B cell (primary cell): ENCODE measurements at regions not wholly inside any gene's neighbourhood (a gene's known extent, or its start where the extent isn't known, plus 50 kb on each side); places are given as distances from the start of the nearest gene placed in this dataset.

ENCODE experiments used
- ATAC-seq: fragments of 200-7000 bp; cut with Tn5 transposase; one replicate; pipeline ENCODE4 v1.10.0; 2021; ENCODE audit warnings: low read depth, mild to moderate bottlenecking, moderate number of reproducible peaks, moderate library complexity
- CTCF ChIA-PET: fragments of 350-600 bp; sonication (Branson Sonifier 250); formaldehyde crosslinking; loops from one replicate; lab custom pipeline; 2021; ENCODE audit warnings: antibody characterized with exemption, inconsistent platforms; lab: Charles Lee
- POLR2A ChIA-PET: fragments of 350-600 bp; sonication (Branson Sonifier 250); formaldehyde crosslinking; loops from one replicate; lab custom pipeline; 2021; ENCODE audit warnings: antibody characterized with exemption; lab: Charles Lee
- DNase-seq: peaks from one replicate; pipeline ENCODE4 v3.0.0; 2013
- H2AFZ ChIP-seq: 2 replicates; pipeline ENCODE4 v1.6.1; 2012; ENCODE audit warnings: mild to moderate bottlenecking, low read depth, low read length; ENCODE audit not compliant: insufficient read depth, poor library complexity, severe bottlenecking
- H3K27ac ChIP-seq, 2 donors: 1 replicate in 1 of 2; 2 replicates in 1 of 2; pipeline ENCODE4 v1.5.1; 2012 to 2013; ENCODE audit warnings: low read length in 2 of 2, mild to moderate bottlenecking in 2 of 2, moderate library complexity in 1 of 2
- H3K27me3 ChIP-seq, 4 experiments: fragments of 200-600 bp in 1 of 4; sonication (generic) in 1 of 4; replicated peaks in 1 of 4; 1 replicate in 2 of 4; 2 replicates in 2 of 4; pipeline versions ENCODE4 v1.6.1 to v1.7.0; 2013 to 2016; ENCODE audit warnings: low read length in 3 of 4, mild to moderate bottlenecking in 2 of 4, mixed read lengths in 1 of 4, moderate library complexity in 1 of 4; ENCODE audit not compliant: insufficient read depth in 4 of 4, control insufficient read depth in 3 of 4; ENCODE audit errors: control extremely low read depth in 1 of 4
- H3K36me3 ChIP-seq, 2 experiments: replicated peaks in 1 of 2; 1 replicate in 1 of 2; 2 replicates in 1 of 2; pipeline versions ENCODE4 v1.6.1 to v1.7.1; 2013; ENCODE audit warnings: low read length in 1 of 2; ENCODE audit not compliant: insufficient read depth in 2 of 2, control insufficient read depth in 1 of 2; ENCODE audit errors: control extremely low read depth in 1 of 2, extremely low read depth in 1 of 2
- H3K4me1 ChIP-seq, 2 donors: fragments of 200-600 bp in 1 of 2; sonication (generic) in 1 of 2; 1 replicate in 1 of 2; 2 replicates in 1 of 2; pipeline versions ENCODE4 v1.5.1 to v1.6.1; 2013 to 2017; ENCODE audit warnings: low read length in 2 of 2; ENCODE audit not compliant: control insufficient read depth in 2 of 2, insufficient read depth in 2 of 2
- H3K4me2 ChIP-seq: replicated peaks from 2 replicates; pipeline ENCODE3; 2012; ENCODE audit warnings: mild to moderate bottlenecking, low read depth, low read length; ENCODE audit not compliant: poor library complexity, severe bottlenecking
- H3K4me3 ChIP-seq, 5 experiments: fragments of 200-600 bp in 1 of 5; sonication (generic) in 1 of 5; 1 replicate in 3 of 5; 2 replicates in 2 of 5; pipeline versions ENCODE4 v1.5.1 to v1.7.0; 2011 to 2016; ENCODE audit warnings: low read length in 4 of 5, mild to moderate bottlenecking in 4 of 5, low read depth in 2 of 5, control low read depth in 1 of 5, moderate library complexity in 1 of 5; ENCODE audit not compliant: insufficient read depth in 1 of 5; ENCODE audit errors: control extremely low read depth in 1 of 5, extremely low read depth in 1 of 5
- H3K79me2 ChIP-seq: fragments of 200-600 bp; sonication (generic); one replicate; pipeline ENCODE4 v1.6.0; 2016; ENCODE audit warnings: low read length; ENCODE audit not compliant: control insufficient read depth, insufficient read depth
- H3K9ac ChIP-seq: fragments of 200-600 bp; sonication (generic); 2 replicates; pipeline ENCODE4 v1.6.1; 2017; ENCODE audit warnings: mild to moderate bottlenecking, low read length, moderate library complexity
- H3K9me3 ChIP-seq, 3 donors: one replicate each; pipeline versions ENCODE4 v1.6.1 to v1.7.1; 2013; ENCODE audit warnings: low read length in 2 of 3; ENCODE audit not compliant: control insufficient read depth in 2 of 3, insufficient read depth in 1 of 3; ENCODE audit errors: control extremely low read depth in 1 of 3
- H4K20me1 ChIP-seq: 2 replicates; pipeline ENCODE4 v1.6.0; 2012; ENCODE audit warnings: mild to moderate bottlenecking, low read length; ENCODE audit not compliant: insufficient read depth, control insufficient read depth, poor library complexity, severe bottlenecking
- H3K27ac Mint-ChIP-seq: one replicate; pipeline ENCODE4 v1.8.0; 2021; ENCODE audit warnings: mixed read lengths
- H3K27me3 Mint-ChIP-seq: one replicate; pipeline ENCODE4 v1.8.0; 2021; ENCODE audit warnings: mixed read lengths
- H3K4me1 Mint-ChIP-seq: one replicate; pipeline ENCODE4 v1.8.0; 2021; ENCODE audit warnings: mixed read lengths
- H3K4me3 Mint-ChIP-seq: one replicate; pipeline ENCODE4 v1.8.0; 2021; ENCODE audit warnings: mixed read lengths
- H3K9me3 Mint-ChIP-seq: one replicate; pipeline ENCODE4 v1.8.0; 2022; ENCODE audit warnings: mixed read lengths; ENCODE audit not compliant: insufficient read depth
- CTCF ChIP-seq: fragments of 200-600 bp; IDR thresholded peaks from one replicate; pipeline ENCODE4 v1.8.0; 2022; ENCODE audit warnings: antibody characterized with exemption, mild to moderate bottlenecking
- EZH2 ChIP-seq: IDR thresholded peaks from 2 replicates; pipeline ENCODE4 v1.6.1; 2012; ENCODE audit warnings: borderline replicate concordance, low read depth, mild to moderate bottlenecking, moderate library complexity, low read length; ENCODE audit not compliant: insufficient read depth, poor library complexity, severe bottlenecking
- WGBS: methylation state at CpG from one replicate; pipeline ENCODE4 v1.1.5; 2013; ENCODE audit warnings: missing lambda C conversion rate; ENCODE audit not compliant: insufficient coverage; 5-methylcytosine and 5-hydroxymethylcytosine counted together
- intact Hi-C: fragments of 100-400 bp; cut with micrococcal nuclease; formaldehyde crosslinking; loops from one replicate; pipeline ENCODE4 v1.10.0; 2022

GRCh38 chr2:176483901-176484568 is 214.8 kb downstream of the MTX2 start:
- Mint-ChIP-seq H3K4me1 (no peaks in the 10 kb centered on the region), H3K27ac (no peak overlapping the region), H3K9me3 (no peaks in the 10 kb centered on the region), H3K4me3 (no peak overlapping the region), H3K27me3 (peaks cover 34% of the 10 kb centered on the region)
- Histone ChIP-seq H3K4me2 (no peak overlapping the region), H3K9me3 (peaks cover 0 to 2% (median 0%) of the 10 kb centered on the region in 3 donors), H3K27me3 (peaks cover 0 to 9% (median 3%) of the 10 kb centered on the region in 4 experiments), H3K79me2 (no peaks in the 10 kb centered on the region), H3K4me3 (no peak overlapping the region), H3K4me1 (no peaks in the 10 kb centered on the region), H3K27ac (no peak overlapping the region), H3K9ac (no peak overlapping the region), H4K20me1 (no peaks in the 10 kb centered on the region), H3K36me3 (no peaks in the 10 kb centered on the region), H2AFZ (no peak overlapping the region)
- ChIA-PET POLR2A (no interaction called here), CTCF (interaction anchor here (1.3 kb wide), 1 partner anchor 29 kb away, joined by 3 read pairs; no protein-coding TSS in a partner anchor)
- TF ChIP-seq CTCF (no peak), EZH2 (no peak)
- intact Hi-C loops: no loop called here
- ATAC-seq (no peak), DNase-seq (no peak)
- WGBS: 85% methylated on average over 2 of the region's 10 CpGs

GRCh38 chr2:176484838-176485237 is 215.6 kb downstream of the MTX2 start:
- ATAC-seq: no peak
- H3K4me3 ChIP-seq: no peak overlapping the region
- H3K9ac ChIP-seq: no peak overlapping the region
- H3K9me3 ChIP-seq: peaks cover 0 to 2% (median 0%) of the 10 kb centered on the region in 3 donors
- no peak overlapping the region for H3K4me2 ChIP-seq
- no peaks in the 10 kb centered on the region for H4K20me1 ChIP-seq
- H3K4me1 Mint-ChIP-seq: no peaks in the 10 kb centered on the region
- no peak for DNase-seq
- TF ChIP-seq CTCF: no peak
- TF ChIP-seq EZH2: no peak
- H3K27ac Mint-ChIP-seq: no peak overlapping the region
- H2AFZ ChIP-seq: no peak overlapping the region
- H3K27ac ChIP-seq: no peak overlapping the region
- intact Hi-C loops: no loop called here
- 100% methylated on average over 1 of the region's 3 CpGs for WGBS
- H3K79me2 ChIP-seq: no peaks in the 10 kb centered on the region
- H3K4me1 ChIP-seq: no peaks in the 10 kb centered on the region
- ChIA-PET POLR2A (no interaction called here), CTCF (interaction anchor here (1.3 to 2.8 kb wide), 2 partner anchors 12 to 29 kb away, joined by 3 to 15 read pairs; no protein-coding TSS in a partner anchor)
- no peaks in the 10 kb centered on the region for H3K36me3 ChIP-seq
- no peaks in the 10 kb centered on the region for H3K9me3 Mint-ChIP-seq
- H3K27me3 ChIP-seq: peaks cover 0 to 9% (median 3%) of the 10 kb centered on the region in 4 experiments
- H3K4me3 Mint-ChIP-seq: no peak overlapping the region
- peaks cover 34% of the 10 kb centered on the region for H3K27me3 Mint-ChIP-seq
